Ascending aorta (tissue), 2 donors: ENCODE measurements at regions not wholly inside any gene's neighbourhood (a gene's known extent, or its start where the extent isn't known, plus 50 kb on each side); places are given as distances from the start of the nearest gene placed in this dataset.
"Not testable (repeated sequence)": the region's sequence is repeated elsewhere in the genome, so short reads cannot be mapped to it uniquely, and the experiment has no call there.

ENCODE experiments used
- DNase-seq, 2 donors: peaks; one replicate each; pipeline ENCODE4 v3.0.0-alpha.2; 2019; ENCODE audit warnings: low spot score in 2 of 2
- H3K27ac ChIP-seq, 2 donors: fragments of 200-600 bp; sonication (generic); one replicate each; pipeline ENCODE4 v1.5.1; 2016 to 2017; ENCODE audit warnings: mild to moderate bottlenecking in 1 of 2
- H3K27me3 ChIP-seq: fragments of 200-600 bp; sonication (generic); one replicate; pipeline ENCODE4 v1.5.1; 2017
- H3K36me3 ChIP-seq, 2 donors: fragments of 200-600 bp; sonication (generic); one replicate each; pipeline ENCODE4 v1.5.1; 2016
- H3K4me1 ChIP-seq, 2 donors: fragments of 200-600 bp; sonication (generic); one replicate each; pipeline ENCODE4 v1.5.1; 2016 to 2017; ENCODE audit warnings: mild to moderate bottlenecking in 1 of 2
- H3K4me3 ChIP-seq, 2 donors: fragments of 200-600 bp; sonication (generic); one replicate each; pipeline ENCODE4 v1.5.1; 2016 to 2017; ENCODE audit warnings: mild to moderate bottlenecking in 1 of 2
- H3K9me3 ChIP-seq, 2 donors: fragments of 200-600 bp; sonication (generic); one replicate each; pipeline ENCODE4 v1.5.1; 2016
- intact Hi-C: fragments of 100-400 bp; cut with DNase I; formaldehyde crosslinking; loops from one replicate; pipeline ENCODE4 v1.15.1; 2023
- TF ChIP-seq, protein P1 (sequence below), 3 experiments: fragments of 200-600 bp in 2 of 3; fragments of 450-650 bp in 1 of 3; sonication (generic) in 2 of 3; IDR thresholded peaks; one replicate each; pipeline ENCODE4 v1.5.1; 2016 to 2019; ENCODE audit warnings: antibody characterized with exemption in 3 of 3, mild to moderate bottlenecking in 1 of 3, moderate library complexity in 1 of 3

DNA sequence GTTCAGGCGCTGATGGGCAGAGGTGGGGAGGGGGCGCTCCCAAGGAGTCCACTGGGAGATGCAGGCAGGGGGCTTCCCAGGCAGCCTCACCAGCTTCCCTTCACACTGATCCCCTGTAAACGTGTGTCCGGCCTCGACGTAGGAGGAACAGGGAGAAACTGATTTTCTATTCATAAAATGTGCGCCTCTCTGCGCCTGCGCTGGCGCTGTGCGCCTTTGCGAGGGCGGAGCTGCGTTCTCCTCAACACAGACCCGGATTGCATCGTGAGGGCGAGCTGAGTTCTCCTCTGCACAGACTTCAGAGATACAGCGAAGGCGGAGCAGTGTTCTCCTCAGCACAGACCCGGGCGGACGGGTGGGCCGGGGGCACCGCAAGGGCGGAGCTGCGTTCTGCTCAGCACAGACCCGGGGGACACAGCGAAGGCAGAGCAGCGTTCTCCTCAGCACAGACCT lies 259.1 kb downstream of the GOLGA6L6 start:
- H3K27me3 ChIP-seq, intact Hi-C loops, H3K4me1 ChIP-seq, DNase-seq, H3K4me3 ChIP-seq, H3K36me3 ChIP-seq, H3K27ac ChIP-seq: not testable (repeated sequence)
- H3K9me3 ChIP-seq: peaks cover 0 to 10% of the 10 kb centered on the region in 2 donors

DNA sequence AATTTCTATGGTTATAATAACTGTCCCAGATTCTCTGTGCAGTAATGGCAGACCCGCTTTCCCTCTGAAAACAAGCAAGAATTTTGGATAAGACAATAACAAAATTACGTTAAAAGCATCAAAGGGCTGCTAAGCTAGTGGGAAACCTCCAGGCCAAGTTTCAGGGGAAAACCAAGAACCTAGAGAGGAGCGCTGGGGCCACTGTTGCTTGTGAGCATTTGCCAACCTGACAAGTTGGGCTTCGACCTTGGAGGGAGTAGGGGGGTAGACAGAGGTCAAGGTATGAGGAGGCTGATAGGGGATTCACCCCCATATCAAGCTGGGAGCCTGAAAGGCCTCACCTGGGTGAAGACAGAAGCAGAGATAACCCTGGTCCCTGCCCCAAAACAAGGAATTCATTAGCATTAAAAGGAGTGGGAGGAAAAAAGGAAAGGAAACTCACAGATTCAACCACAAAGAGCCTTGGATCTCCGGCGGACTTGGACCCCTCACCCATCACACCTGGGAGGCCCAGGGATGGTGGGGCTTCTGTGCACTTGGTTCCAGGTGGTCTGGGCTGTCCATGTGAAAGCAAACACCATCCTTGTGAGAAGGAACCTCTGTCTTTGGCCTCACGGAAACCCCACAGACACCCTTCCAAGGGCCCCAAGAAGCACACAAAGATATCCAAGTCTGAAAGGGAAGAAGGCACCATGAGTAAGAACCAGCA lies 259.9 kb downstream of the GOLGA6L6 start:
- H3K4me3 ChIP-seq, H3K27ac ChIP-seq, H3K27me3 ChIP-seq, H3K4me1 ChIP-seq, intact Hi-C loops, DNase-seq, H3K36me3 ChIP-seq: not testable (repeated sequence)
- peaks cover 0 to 10% of the 10 kb centered on the region in 2 donors for H3K9me3 ChIP-seq

DNA sequence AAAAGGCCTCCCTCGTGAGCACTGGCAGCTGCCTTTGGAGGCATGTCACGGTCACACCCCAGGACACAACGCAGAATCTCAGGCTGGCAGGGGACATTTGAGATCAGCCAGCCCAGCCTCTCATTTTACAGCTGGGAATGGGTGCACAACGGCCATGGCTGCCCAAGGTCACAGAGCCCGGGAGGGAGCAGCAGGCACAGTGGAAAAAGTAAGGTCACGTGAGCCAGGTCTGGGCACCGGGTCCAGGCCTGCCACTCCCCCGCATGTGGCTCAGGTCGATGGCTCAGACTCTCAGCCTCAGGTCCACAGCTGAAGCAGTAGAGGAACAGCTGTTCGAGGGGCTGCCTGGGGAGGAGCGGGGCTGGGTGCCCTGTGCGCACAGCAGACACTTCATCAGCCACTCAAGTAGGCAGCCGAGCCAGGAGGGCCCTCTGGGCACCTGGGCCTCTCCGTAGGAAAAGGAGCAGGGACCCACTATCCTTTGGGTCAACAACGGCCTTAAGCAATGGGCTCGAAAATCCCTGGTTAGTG lies 260.6 kb downstream of the GOLGA6L6 start:
- no peaks in the 10 kb centered on the region for H3K36me3 ChIP-seq
- TF ChIP-seq, protein P1, sequence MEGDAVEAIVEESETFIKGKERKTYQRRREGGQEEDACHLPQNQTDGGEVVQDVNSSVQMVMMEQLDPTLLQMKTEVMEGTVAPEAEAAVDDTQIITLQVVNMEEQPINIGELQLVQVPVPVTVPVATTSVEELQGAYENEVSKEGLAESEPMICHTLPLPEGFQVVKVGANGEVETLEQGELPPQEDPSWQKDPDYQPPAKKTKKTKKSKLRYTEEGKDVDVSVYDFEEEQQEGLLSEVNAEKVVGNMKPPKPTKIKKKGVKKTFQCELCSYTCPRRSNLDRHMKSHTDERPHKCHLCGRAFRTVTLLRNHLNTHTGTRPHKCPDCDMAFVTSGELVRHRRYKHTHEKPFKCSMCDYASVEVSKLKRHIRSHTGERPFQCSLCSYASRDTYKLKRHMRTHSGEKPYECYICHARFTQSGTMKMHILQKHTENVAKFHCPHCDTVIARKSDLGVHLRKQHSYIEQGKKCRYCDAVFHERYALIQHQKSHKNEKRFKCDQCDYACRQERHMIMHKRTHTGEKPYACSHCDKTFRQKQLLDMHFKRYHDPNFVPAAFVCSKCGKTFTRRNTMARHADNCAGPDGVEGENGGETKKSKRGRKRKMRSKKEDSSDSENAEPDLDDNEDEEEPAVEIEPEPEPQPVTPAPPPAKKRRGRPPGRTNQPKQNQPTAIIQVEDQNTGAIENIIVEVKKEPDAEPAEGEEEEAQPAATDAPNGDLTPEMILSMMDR (IDR thresholded peaks at IDR 0.05): no peak
- H3K9me3 ChIP-seq: peaks cover 0 to 10% of the 10 kb centered on the region in 2 donors

DNA sequence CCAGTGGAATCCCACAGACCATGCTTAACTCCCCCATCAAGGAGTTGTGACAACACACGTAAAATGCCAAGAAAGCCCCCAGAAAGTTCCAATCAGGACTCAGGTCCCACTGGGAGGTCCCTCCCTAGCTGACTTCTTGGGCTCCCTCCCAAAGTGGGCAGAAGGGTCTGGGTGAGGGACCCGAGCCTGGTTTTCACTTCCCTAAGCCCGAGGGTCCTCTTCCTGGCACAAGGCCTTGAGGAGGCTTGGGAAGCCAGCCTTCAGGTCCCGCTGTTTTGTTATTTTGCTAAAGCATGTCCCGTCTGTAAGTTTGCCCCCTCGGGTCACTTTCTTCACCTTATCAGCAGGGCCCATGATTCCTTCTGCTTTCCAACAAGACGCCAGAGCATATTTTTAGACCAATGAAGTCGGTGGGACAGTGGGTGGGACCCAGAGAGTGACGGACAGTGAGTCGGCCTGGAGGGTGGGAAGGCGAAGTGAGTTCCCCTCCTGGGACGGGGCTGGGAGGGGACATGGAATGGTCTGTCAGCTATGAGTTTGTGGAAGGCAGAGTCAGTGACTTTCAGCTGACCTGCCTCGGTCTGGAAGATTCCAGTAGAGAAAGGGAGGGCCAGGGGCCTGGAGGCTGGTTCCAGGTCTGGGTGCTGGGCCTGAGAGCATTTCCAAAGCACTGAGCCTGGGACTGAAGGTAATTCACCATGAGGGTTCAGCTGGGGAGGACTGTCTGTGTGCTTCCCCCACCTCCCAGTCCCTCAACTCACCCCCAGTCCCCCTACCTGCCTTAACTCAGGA lies 261.3 kb downstream of the GOLGA6L6 start:
- intact Hi-C loops, H3K27me3 ChIP-seq, H3K4me1 ChIP-seq, H3K36me3 ChIP-seq, H3K27ac ChIP-seq, H3K4me3 ChIP-seq, DNase-seq: not testable (repeated sequence)
- H3K9me3 ChIP-seq: peaks cover 0 to 10% of the 10 kb centered on the region in 2 donors

More for the DNA sequence above, 260.6 kb downstream of the GOLGA6L6 start:
- no peaks in the 10 kb centered on the region for H3K27me3 ChIP-seq
- no peaks in the 10 kb centered on the region for H3K4me1 ChIP-seq
- intact Hi-C loops: no loop called here
- no peak for DNase-seq
- H3K27ac ChIP-seq: no peak overlapping the region
- no peak overlapping the region for H3K4me3 ChIP-seq

DNA sequence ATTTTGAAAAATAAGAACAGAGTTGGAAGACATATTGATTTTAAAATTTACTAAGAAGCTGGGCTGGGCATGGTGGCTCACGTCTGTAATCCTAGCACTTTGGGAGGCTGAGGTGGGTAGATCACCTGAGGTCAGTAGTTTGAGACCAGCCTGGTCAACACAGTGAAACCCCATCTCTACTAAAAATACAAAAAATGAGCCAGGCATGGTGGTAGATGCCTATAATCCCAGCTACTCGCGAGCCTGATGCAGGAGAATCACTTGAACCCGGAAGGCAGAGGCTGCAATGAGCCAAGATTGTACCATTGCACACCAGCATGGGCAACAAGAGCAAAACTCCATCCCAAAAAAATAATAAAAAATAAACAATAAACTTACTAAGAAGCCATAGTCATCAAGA lies 262.5 kb downstream of the GOLGA6L6 start:
- H3K4me1 ChIP-seq, H3K36me3 ChIP-seq, H3K27me3 ChIP-seq, intact Hi-C loops, DNase-seq, H3K4me3 ChIP-seq, H3K27ac ChIP-seq: not testable (repeated sequence)
- H3K9me3 ChIP-seq: peaks cover 0 to 10% of the 10 kb centered on the region in 2 donors

DNA sequence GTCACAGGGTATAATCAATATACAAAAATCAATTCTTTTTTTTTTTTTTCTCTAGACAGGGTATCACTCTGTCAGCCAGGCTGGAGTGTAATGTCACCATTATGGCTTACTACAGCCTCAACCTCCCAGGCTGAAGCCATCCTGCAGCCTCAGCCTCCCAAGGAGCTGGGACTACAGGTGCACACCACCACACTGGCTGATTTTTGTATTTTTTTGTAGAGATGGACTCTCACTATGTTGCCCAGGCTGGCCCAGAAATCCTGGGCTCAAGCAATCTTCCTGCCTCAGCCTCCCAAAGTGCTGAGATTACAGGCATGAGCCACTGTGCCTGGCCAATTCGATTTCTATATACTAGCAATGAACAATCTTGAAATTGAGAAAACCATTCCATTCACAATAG lies 263.2 kb downstream of the GOLGA6L6 start:
- DNase-seq, H3K4me3 ChIP-seq, H3K4me1 ChIP-seq, H3K27ac ChIP-seq, intact Hi-C loops, H3K36me3 ChIP-seq, H3K27me3 ChIP-seq: not testable (repeated sequence)
- H3K9me3 ChIP-seq: peaks cover 0 to 10% of the 10 kb centered on the region in 2 donors

DNA sequence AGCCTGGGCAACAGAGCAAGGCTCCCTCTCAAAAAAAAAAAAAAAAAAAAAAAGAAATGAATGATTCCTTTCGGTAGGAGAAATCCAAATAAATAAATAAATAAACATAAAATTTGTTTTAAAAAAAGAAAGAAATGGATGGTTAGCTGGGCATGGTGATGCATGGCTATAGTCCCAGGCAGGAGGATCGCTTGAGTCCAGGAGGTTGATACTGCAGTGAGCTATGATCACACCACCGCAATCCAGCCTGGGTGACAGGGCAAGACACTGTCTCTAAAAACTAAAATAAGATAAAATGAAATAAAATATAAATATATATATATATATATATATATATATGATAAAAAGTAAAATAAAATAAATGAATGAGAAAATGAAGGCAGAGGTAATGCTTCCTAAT lies 264.1 kb downstream of the GOLGA6L6 start:
- H3K27me3 ChIP-seq, H3K36me3 ChIP-seq, DNase-seq, H3K27ac ChIP-seq, intact Hi-C loops, H3K4me1 ChIP-seq, H3K4me3 ChIP-seq: not testable (repeated sequence)
- H3K9me3 ChIP-seq: peaks cover under 1 to 10% of the 10 kb centered on the region in 2 donors

DNA sequence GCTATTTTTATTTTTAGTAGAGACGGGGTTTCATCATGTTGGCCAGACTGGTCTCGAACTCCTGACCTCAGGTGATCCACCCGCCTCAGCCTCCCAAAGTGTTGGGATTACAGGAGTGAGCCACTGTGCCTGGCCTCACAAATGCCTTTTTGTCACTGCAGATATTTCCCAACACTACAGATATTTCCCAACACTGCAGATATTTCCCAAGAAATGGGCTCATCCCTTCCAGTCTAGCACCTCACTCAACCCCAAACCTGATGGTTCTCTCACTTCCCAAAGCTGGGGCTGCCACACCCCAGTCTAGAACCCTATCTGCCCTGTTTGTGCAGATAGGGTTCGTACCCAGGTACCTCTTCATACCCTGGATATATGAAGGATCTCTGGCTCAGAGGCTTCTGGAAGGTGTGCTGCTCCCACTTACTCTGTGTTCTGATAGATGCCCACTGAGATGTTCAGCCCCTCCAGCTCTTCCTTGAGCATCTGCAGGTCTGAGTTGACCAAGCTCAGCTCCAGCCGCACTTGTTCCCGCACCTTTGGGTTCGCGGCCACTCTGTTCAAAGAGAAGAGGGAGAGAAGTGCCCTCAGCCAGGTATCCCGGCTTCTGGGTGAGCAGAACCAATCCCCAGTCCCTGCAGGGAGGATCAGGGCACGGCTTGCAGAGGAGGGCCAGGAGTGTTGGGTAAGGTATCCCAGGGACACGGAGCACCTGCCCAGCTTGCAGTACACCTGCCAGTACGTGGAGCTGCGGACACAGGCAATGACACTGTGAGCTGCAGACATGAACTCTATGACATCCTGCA lies 265.1 kb downstream of the GOLGA6L6 start:
- H3K27me3 ChIP-seq, DNase-seq, H3K4me3 ChIP-seq, H3K27ac ChIP-seq, H3K36me3 ChIP-seq, intact Hi-C loops, H3K9me3 ChIP-seq, H3K4me1 ChIP-seq: not testable (repeated sequence)

DNA sequence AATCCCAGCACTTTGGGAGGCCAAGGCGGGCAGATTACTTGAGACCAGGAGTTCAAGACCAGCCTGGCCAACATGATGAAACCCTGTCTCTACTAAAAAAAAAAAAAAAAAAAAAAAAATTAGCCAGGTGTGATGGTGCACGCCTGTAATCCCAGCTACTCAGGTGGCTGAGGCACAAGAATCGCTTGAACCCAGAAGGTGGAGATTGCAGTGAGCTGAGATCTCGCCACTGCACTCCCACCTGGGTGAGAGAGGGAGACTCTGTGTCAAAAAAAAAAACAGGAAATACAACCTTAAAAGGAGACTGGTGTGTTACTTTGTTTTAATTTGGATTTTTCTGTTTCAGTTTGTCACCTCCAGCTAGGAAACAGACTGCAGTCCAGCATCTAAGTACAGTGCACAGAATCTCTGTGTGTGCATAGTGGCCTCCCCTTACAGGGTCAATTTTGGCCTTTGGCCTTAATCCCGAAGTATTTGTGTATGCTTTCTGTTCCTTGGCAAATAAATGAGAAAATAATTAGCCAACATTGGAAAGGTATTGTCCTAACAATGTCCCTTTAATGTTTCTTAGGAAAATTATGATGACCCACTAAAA lies 266.1 kb downstream of the GOLGA6L6 start:
- DNase-seq, intact Hi-C loops: not testable (repeated sequence)

More for the DNA sequence above, 266.1 kb downstream of the GOLGA6L6 start:
- not testable (repeated sequence) for H3K27me3 ChIP-seq, H3K4me3 ChIP-seq, H3K27ac ChIP-seq, H3K9me3 ChIP-seq, H3K4me1 ChIP-seq, H3K36me3 ChIP-seq
